NCI-H128 (cell line): ENCODE measurements at regions not wholly inside any gene's neighbourhood (a gene's known extent, or its start where the extent isn't known, plus 50 kb on each side); places are given as distances from the start of the nearest gene placed in this dataset.
A peak's percentile ranks its signal among the peaks of the same experiment; 100 is the strongest.

ENCODE experiments used
- DNase-seq: peaks from one replicate; lab custom pipeline; 2025; ENCODE audit not compliant: unreplicated experiment; lab: John Stamatoyannopoulos, UW

GRCh38 chr15:97528238-97528637 is 432.3 kb upstream of the ARRDC4 start:
- DNase-seq = no peak

GRCh38 chr15:97545799-97546198 is 414.7 kb upstream of the ARRDC4 start:
- no peak for DNase-seq

GRCh38 chr15:97547381-97547780 is 413.1 kb upstream of the ARRDC4 start:
- DNase-seq = no peak

GRCh38 chr15:97561529-97561928 is 399.0 kb upstream of the ARRDC4 start:
- DNase-seq = no peak

GRCh38 chr15:97563516-97563915 is 397.0 kb upstream of the ARRDC4 start:
- DNase-seq = no peak

GRCh38 chr15:97566961-97567360 is 393.5 kb upstream of the ARRDC4 start:
- no peak for DNase-seq

GRCh38 chr15:97567411-97567810 is 393.1 kb upstream of the ARRDC4 start:
- DNase-seq = no peak

GRCh38 chr15:97576929-97577645 is 383.4 kb upstream of the ARRDC4 start:
- no peak for DNase-seq

- DNase-seq = no peak
Measured at GRCh38 chr15:97585408-97585807, 375.1 kb upstream of the ARRDC4 start.

- DNase-seq = no peak
Measured at GRCh38 chr15:97592778-97593177, 367.7 kb upstream of the ARRDC4 start.

GRCh38 chr15:97597801-97598200 is 362.7 kb upstream of the ARRDC4 start:
- DNase-seq = no peak

GRCh38 chr15:97598353-97598798 is 362.1 kb upstream of the ARRDC4 start:
- no peak for DNase-seq

GRCh38 chr15:97600190-97600589 is 360.3 kb upstream of the ARRDC4 start:
- no peak for DNase-seq

GRCh38 chr15:97604677-97605076 is 355.8 kb upstream of the ARRDC4 start:
- no peak for DNase-seq

- no peak for DNase-seq
Measured at GRCh38 chr15:97615114-97615513, 345.4 kb upstream of the ARRDC4 start.

- DNase-seq = no peak
Measured at GRCh38 chr15:97623091-97623661, 337.3 kb upstream of the ARRDC4 start.

- no peak for DNase-seq
Measured at GRCh38 chr15:97627634-97628033, 332.9 kb upstream of the ARRDC4 start.

GRCh38 chr15:97645758-97646157 is 314.7 kb upstream of the ARRDC4 start:
- no peak for DNase-seq

GRCh38 chr15:97648728-97649127 is 311.8 kb upstream of the ARRDC4 start:
- no peak for DNase-seq

- DNase-seq = peak; percentile 24
Measured at GRCh38 chr15:97652041-97652440, 308.5 kb upstream of the ARRDC4 start.

- DNase-seq = peak; percentile 72
Measured at GRCh38 chr15:97652700-97653167, 307.8 kb upstream of the ARRDC4 start.

- no peak for DNase-seq
Measured at GRCh38 chr15:97653896-97654295, 306.6 kb upstream of the ARRDC4 start.
